ENCODE measurements at regions not wholly inside any gene's neighbourhood (a gene's known extent, or its start where the extent isn't known, plus 50 kb on each side); places are given as distances from the start of the nearest gene placed in this dataset.

GRCh38 chr4:75371915-75372314, 142.3 kb downstream of the RCHY1 start:
- no peak for TF ChIP-seq CTCF (conservative IDR thresholded peaks at IDR 0.05; ENCODE audit: control insufficient read depth, insufficient read depth, low read depth, low read length)
- no peak for DNase-seq (ENCODE audit: low read depth)

GRCh38 chr4:75370576-75370975, 143.6 kb downstream of the RCHY1 start:
- H3K4me3 ChIP-seq (ENCODE audit: control insufficient read depth, low read depth, low read length): no peak overlapping the region
- DNase-seq (ENCODE audit: low read depth): no peak

More at GRCh38 chr4:75371915-75372314, 142.3 kb downstream of the RCHY1 start:
- H3K4me3 ChIP-seq (ENCODE audit: control insufficient read depth, low read depth, low read length): no peak overlapping the region

GRCh38 chr4:75345423-75345822, 168.8 kb downstream of the RCHY1 start:
- no peak for TF ChIP-seq CTCF (conservative IDR thresholded peaks at IDR 0.05; ENCODE audit: control insufficient read depth, insufficient read depth, low read depth, low read length)
- peak; percentile 33 for DNase-seq (ENCODE audit: low read depth)

More at GRCh38 chr4:75370576-75370975, 143.6 kb downstream of the RCHY1 start:
- TF ChIP-seq CTCF (conservative IDR thresholded peaks at IDR 0.05; ENCODE audit: control insufficient read depth, insufficient read depth, low read depth, low read length): no peak

GRCh38 chr4:75344915-75345314, 169.3 kb downstream of the RCHY1 start:
- no peak overlapping the region for H3K4me3 ChIP-seq (ENCODE audit: control insufficient read depth, low read depth, low read length)
- no peak for TF ChIP-seq CTCF (conservative IDR thresholded peaks at IDR 0.05; ENCODE audit: control insufficient read depth, insufficient read depth, low read depth, low read length)
- peak; percentile 86 for DNase-seq (ENCODE audit: low read depth)

More at GRCh38 chr4:75345423-75345822, 168.8 kb downstream of the RCHY1 start:
- no peak overlapping the region for H3K4me3 ChIP-seq (ENCODE audit: control insufficient read depth, low read depth, low read length)

- no peak for TF ChIP-seq CTCF (conservative IDR thresholded peaks at IDR 0.05; ENCODE audit: control insufficient read depth, insufficient read depth, low read depth, low read length)
- DNase-seq (ENCODE audit: low read depth): no peak
- H3K4me3 ChIP-seq (ENCODE audit: control insufficient read depth, low read depth, low read length): no peak overlapping the region
These were observed 170.9 kb downstream of the RCHY1 start for GRCh38 chr4:75343333-75343732.

GRCh38 chr4:75340561-75340960, 173.6 kb downstream of the RCHY1 start:
- TF ChIP-seq CTCF (conservative IDR thresholded peaks at IDR 0.05; ENCODE audit: control insufficient read depth, insufficient read depth, low read depth, low read length): no peak
- no peak overlapping the region for H3K4me3 ChIP-seq (ENCODE audit: control insufficient read depth, low read depth, low read length)
- DNase-seq (ENCODE audit: low read depth): no peak

- DNase-seq (ENCODE audit: low read depth): no peak
- TF ChIP-seq CTCF (conservative IDR thresholded peaks at IDR 0.05; ENCODE audit: control insufficient read depth, insufficient read depth, low read depth, low read length): no peak
- H3K4me3 ChIP-seq (ENCODE audit: control insufficient read depth, low read depth, low read length): no peak overlapping the region
These were observed 175.8 kb downstream of the RCHY1 start for GRCh38 chr4:75338352-75338880.

Measured in fibroblast of mammary gland (primary cell).